Endothelial cell of umbilical vein (primary cell): ENCODE measurements at regions not wholly inside any gene's neighbourhood (a gene's known extent, or its start where the extent isn't known, plus 50 kb on each side); places are given as distances from the start of the nearest gene placed in this dataset.

Experiments used
- BruUV-seq: library from RNA; stranded (reverse); fragments of 400-500 nt; replicated peaks from 2 replicates; lab custom pipeline; 2021; lab: Mats Ljungman, UMichigan
- CTCF ChIA-PET: fragments of 300-600, 350-600 bp; sonication (Branson Sonifier 250); formaldehyde crosslinking; loops from one replicate; lab custom pipeline; 2021; ENCODE audit warnings: antibody characterized with exemption, inconsistent platforms; lab: Charles Lee
- POLR2A ChIA-PET: fragments of 300-600, 350-600 bp; sonication (Branson Sonifier 250); formaldehyde crosslinking; loops from one replicate; lab custom pipeline; 2021; ENCODE audit warnings: antibody characterized with exemption, inconsistent platforms; lab: Charles Lee
- DNase-seq: peaks from one replicate; pipeline ENCODE4 v3.0.0-alpha.2; 2011; ENCODE audit warnings: low read depth, low spot score
- FAIRE-seq: peaks from 2 replicates; lab custom pipeline; 2011; peaks lifted over from hg19 to GRCh38; lab: Jason Lieb, UNC
- H2AFZ ChIP-seq: 2 replicates; pipeline ENCODE4 v1.6.0; 2012; ENCODE audit warnings: low read depth, low read length, control low read depth, inconsistent platforms
- H3K27ac ChIP-seq: 2 replicates; pipeline ENCODE4 v1.5.1; 2011; ENCODE audit warnings: low read depth, mild to moderate bottlenecking, control low read depth, low read length, moderate library complexity; ENCODE audit not compliant: insufficient read depth
- H3K27me3 ChIP-seq, 2 experiments: 2 replicates each; pipeline versions ENCODE4 v1.6.0 to v1.6.1; 2011; ENCODE audit warnings: low read length in 2 of 2, mixed read lengths in 1 of 2; ENCODE audit not compliant: control insufficient read depth in 2 of 2, insufficient read depth in 2 of 2
- H3K36me3 ChIP-seq, 2 experiments: 2 replicates in 1 of 2; 3 replicates in 1 of 2; pipeline ENCODE4 v1.5.1; 2011; ENCODE audit warnings: low read length in 2 of 2, mild to moderate bottlenecking in 1 of 2, moderate library complexity in 1 of 2; ENCODE audit not compliant: control insufficient read depth in 2 of 2, insufficient read depth in 2 of 2; ENCODE audit errors: extremely low read depth in 1 of 2
- H3K4me1 ChIP-seq: 3 replicates; pipeline ENCODE4 v1.5.1; 2011; ENCODE audit warnings: mild to moderate bottlenecking, low read length; ENCODE audit not compliant: control insufficient read depth, insufficient read depth; ENCODE audit errors: extremely low read depth
- H3K4me2 ChIP-seq: 2 replicates; pipeline ENCODE4 v1.6.1; 2011; ENCODE audit warnings: low read length, control low read depth, mixed read lengths; ENCODE audit not compliant: insufficient read depth
- H3K4me3 ChIP-seq, 3 experiments: fragments of 200-600 bp in 1 of 3; sonication (generic), shearing (Covaris generic) in 1 of 3; replicated peaks in 1 of 3; 2 replicates each; pipeline ENCODE4 v1.5.1; 2011 to 2016; ENCODE audit warnings: control low read depth in 3 of 3, low read length in 3 of 3, mild to moderate bottlenecking in 2 of 3, inconsistent platforms in 1 of 3, low read depth in 1 of 3, moderate library complexity in 1 of 3; ENCODE audit not compliant: insufficient read depth in 1 of 3
- H3K79me2 ChIP-seq: 2 replicates; pipeline ENCODE4 v1.6.0; 2012; ENCODE audit warnings: low read length, inconsistent platforms; ENCODE audit not compliant: control insufficient read depth, insufficient read depth
- H3K9ac ChIP-seq: replicated peaks from 2 replicates; pipeline ENCODE3; 2011; ENCODE audit warnings: low read length, control low read depth; ENCODE audit not compliant: insufficient read depth; ENCODE audit errors: extremely low read depth
- H3K9me1 ChIP-seq: replicated peaks from 3 replicates; pipeline ENCODE4 v1.6.0; 2011; ENCODE audit warnings: mild to moderate bottlenecking, low read length; ENCODE audit not compliant: control insufficient read depth, insufficient read depth; ENCODE audit errors: extremely low read depth
- H3K9me3 ChIP-seq: replicated peaks from 2 replicates; pipeline ENCODE4 v1.5.1; 2012; ENCODE audit warnings: low read length, inconsistent platforms; ENCODE audit not compliant: control insufficient read depth, insufficient read depth
- H4K20me1 ChIP-seq: replicated peaks from 2 replicates; pipeline ENCODE3; 2011; ENCODE audit warnings: mild to moderate bottlenecking, low read length; ENCODE audit not compliant: control insufficient read depth, insufficient read depth; ENCODE audit errors: extremely low read depth
- CTCF ChIP-seq, 2 donors: IDR thresholded peaks; 1 replicate in 1 of 2; 2 replicates in 1 of 2; pipeline ENCODE4 v1.5.1; 2011; ENCODE audit warnings: low read length in 2 of 2, mild to moderate bottlenecking in 2 of 2, moderate library complexity in 2 of 2, control low read depth in 1 of 2, inconsistent platforms in 1 of 2, low read depth in 1 of 2; ENCODE audit not compliant: insufficient read depth in 1 of 2; ENCODE audit errors: extremely low read depth in 1 of 2
- EZH2 ChIP-seq: IDR thresholded peaks from 2 replicates; pipeline ENCODE4 v1.6.1; 2012; ENCODE audit warnings: borderline replicate concordance, low read depth, mild to moderate bottlenecking, moderate library complexity, low read length, inconsistent platforms; ENCODE audit not compliant: severe bottlenecking
- FOS ChIP-seq: IDR thresholded peaks from 2 replicates; pipeline ENCODE4 v1.6.1; 2011; ENCODE audit warnings: mild to moderate bottlenecking, low read length, moderate library complexity, borderline replicate concordance; ENCODE audit not compliant: insufficient read depth
- GATA2 ChIP-seq: IDR thresholded peaks from 2 replicates; pipeline ENCODE4 v1.7.0; 2011; ENCODE audit warnings: low read depth, mild to moderate bottlenecking, moderate library complexity, mixed read lengths, low read length; ENCODE audit not compliant: insufficient read length, insufficient read depth
- JUN ChIP-seq: IDR thresholded peaks from 2 replicates; pipeline ENCODE4 v1.6.1; 2011; ENCODE audit warnings: borderline replicate concordance, low read depth; ENCODE audit not compliant: insufficient read length, insufficient read depth
- MAX ChIP-seq: IDR thresholded peaks from 2 replicates; pipeline ENCODE4 v1.6.1; 2011; ENCODE audit not compliant: insufficient read depth, insufficient read length
- MYC ChIP-seq: IDR thresholded peaks from one replicate; pipeline ENCODE4 v1.6.1; 2011; ENCODE audit warnings: mild to moderate bottlenecking, low read depth, low read length
- POLR2A ChIP-seq: IDR thresholded peaks from 2 replicates; pipeline ENCODE4 v1.6.1; 2012; ENCODE audit warnings: low read depth, mild to moderate bottlenecking, control low read depth, low read length
- POLR2AphosphoS5 ChIP-seq: IDR thresholded peaks from 2 replicates; pipeline ENCODE4 v1.6.1; 2012; ENCODE audit warnings: low read depth, mild to moderate bottlenecking, control low read depth, low read length, moderate library complexity; ENCODE audit not compliant: insufficient read depth
- dilution Hi-C: fragments of 300-500 bp; cut with MboI; formaldehyde crosslinking; loops from one replicate; pipeline ENCODE4 v1.15.0; 2019; ENCODE audit warnings: low sequenced_read_pairs; ENCODE audit not compliant: extremely low pct_ligation_motif_present
- intact Hi-C: fragments of 100-400 bp; cut with micrococcal nuclease; formaldehyde crosslinking; loops from one replicate; pipeline ENCODE4 v1.10.0; 2022

- H3K4me3 ChIP-seq, result no peak overlapping the region
- no peaks in the 10 kb centered on the region for H3K9me1 ChIP-seq
- no peak overlapping the region for H3K4me2 ChIP-seq
- FAIRE-seq (no peak), DNase-seq (no peak)
- no peaks in the 10 kb centered on the region for H3K4me1 ChIP-seq
- no peak overlapping the region for H3K9ac ChIP-seq
- TF ChIP-seq POLR2A (no peak), GATA2 (no peak), MAX (no peak)
- H4K20me1 ChIP-seq, result no peaks in the 10 kb centered on the region
- H3K27me3 ChIP-seq, result peaks cover 0 to 2% of the 10 kb centered on the region in 2 experiments
- H3K36me3 ChIP-seq, result no peaks in the 10 kb centered on the region
- intact Hi-C loops, result no loop called here
- H3K9me3 ChIP-seq, result no peaks in the 10 kb centered on the region
- no TSS peak for BruUV-seq
- H3K27ac ChIP-seq, result no peak overlapping the region
- POLR2A ChIA-PET, result no interaction called here
- CTCF ChIA-PET, result no interaction called here
- dilution Hi-C loops, result no loop called here
- H2AFZ ChIP-seq, result no peak overlapping the region
- H3K79me2 ChIP-seq, result no peaks in the 10 kb centered on the region
Observed at GRCh38 chr7:28347475-28348318, 64.6 kb upstream of the CREB5 start.

- Histone ChIP-seq H2AFZ (no peak overlapping the region), H3K27ac (no peak overlapping the region), H3K27me3 (peaks cover 0 to 3% of the 10 kb centered on the region in 2 experiments), H3K4me2 (no peak overlapping the region), H3K9me3 (no peaks in the 10 kb centered on the region), H3K4me1 (no peaks in the 10 kb centered on the region), H3K9ac (no peak overlapping the region), H3K4me3 (no peak overlapping the region), H3K9me1 (no peaks in the 10 kb centered on the region), H3K79me2 (no peaks in the 10 kb centered on the region), H3K36me3 (no peaks in the 10 kb centered on the region), H4K20me1 (no peaks in the 10 kb centered on the region)
- TF ChIP-seq JUN, result no peak
- no peak for TF ChIP-seq GATA2
- no peak for TF ChIP-seq POLR2A
- no peak for TF ChIP-seq CTCF (IDR thresholded peaks at IDR 0.05; ENCODE audit: extremely low read depth in 1 of 2, insufficient read depth in 1 of 2, low read depth in 1 of 2, low read length in 2 of 2)
- no peak for TF ChIP-seq MAX
- TF ChIP-seq MYC, result no peak
- TF ChIP-seq FOS, result no peak
- TF ChIP-seq POLR2AphosphoS5, result no peak
- TF ChIP-seq EZH2, result no peak
- BruUV-seq, result no TSS peak
- intact Hi-C loops (no loop called here), dilution Hi-C loops (no loop called here)
- FAIRE-seq (no peak), DNase-seq (no peak)
- CTCF ChIA-PET, result no interaction called here
- POLR2A ChIA-PET, result no interaction called here
Observed at GRCh38 chr7:28348636-28349035, 63.7 kb upstream of the CREB5 start.
